ENCODE measurements at regions not wholly inside any gene's neighbourhood (a gene's known extent, or its start where the extent isn't known, plus 50 kb on each side); places are given as distances from the start of the nearest gene placed in this dataset.
"Not testable (repeated sequence)": the region's sequence is repeated elsewhere in the genome, so short reads cannot be mapped to it uniquely, and the experiment has no call there.

- H3K27me3 ChIP-seq (ENCODE audit: control insufficient read depth in 1 of 2, insufficient read depth in 1 of 2, low read length in 2 of 2) = no peaks in the 10 kb centered on the region
- H4K8ac ChIP-seq (ENCODE audit: low read length) = no peak overlapping the region
Measured at GRCh38 chr15:99818872-99819271, 85.6 kb upstream of the LYSMD4 start.

GRCh38 chr15:99816862-99817261, 83.6 kb upstream of the LYSMD4 start:
- H4K8ac ChIP-seq (ENCODE audit: low read length); H3K4me1 ChIP-seq (ENCODE audit: control insufficient read depth, insufficient read depth, low read depth, low read length); H3K23ac ChIP-seq (ENCODE audit: low read length in 2 of 2); H3K79me1 ChIP-seq (replicated peaks; ENCODE audit: low read length, poor library complexity, severe bottlenecking); H3K27ac ChIP-seq (ENCODE audit: low read length, poor library complexity, severe bottlenecking); H4K91ac ChIP-seq (ENCODE audit: low read length); H3K14ac ChIP-seq (ENCODE audit: low read length in 2 of 2); H2AFZ ChIP-seq (ENCODE audit: low read depth, low read length); H3K4ac ChIP-seq (ENCODE audit: low read depth in 1 of 2, low read length in 2 of 2); H3K4me2 ChIP-seq (ENCODE audit: low read length, poor library complexity, severe bottlenecking); DNase-seq; H3K9me3 ChIP-seq (ENCODE audit: control insufficient read depth, low read length); H3K27me3 ChIP-seq (ENCODE audit: control insufficient read depth in 1 of 2, insufficient read depth in 1 of 2, low read length in 2 of 2); H2BK12ac ChIP-seq (ENCODE audit: low read length in 2 of 2); H2BK120ac ChIP-seq (ENCODE audit: low read depth, low read length); H3K9ac ChIP-seq (ENCODE audit: low read length); H3K18ac ChIP-seq (ENCODE audit: low read depth in 1 of 2, low read length in 2 of 2); H2AK5ac ChIP-seq (ENCODE audit: low read length, severe bottlenecking); H2BK5ac ChIP-seq (ENCODE audit: low read depth, low read length, poor library complexity, severe bottlenecking); H2BK15ac ChIP-seq (ENCODE audit: low read depth, poor library complexity, severe bottlenecking); H3K4me3 ChIP-seq (ENCODE audit: insufficient read depth in 1 of 2, low read depth in 1 of 2, low read length in 2 of 2): not testable (repeated sequence)
- 98% methylated on average over 2 of the region's 2 CpGs for WGBS
- peaks cover 4 to 52% of the 10 kb centered on the region in 2 experiments for H3K36me3 ChIP-seq (ENCODE audit: control insufficient read depth in 1 of 2, insufficient read depth in 2 of 2, low read depth in 1 of 2, low read length in 2 of 2)

More at GRCh38 chr15:99818872-99819271, 85.6 kb upstream of the LYSMD4 start:
- no peak for DNase-seq
- Histone ChIP-seq H3K27ac (ENCODE audit: low read length, poor library complexity, severe bottlenecking) (no peak overlapping the region), H2BK15ac (ENCODE audit: low read depth, poor library complexity, severe bottlenecking) (no peak overlapping the region), H3K4ac (ENCODE audit: low read depth in 1 of 2, low read length in 2 of 2) (no peak overlapping the region), H3K9ac (ENCODE audit: low read length) (no peak overlapping the region), H4K91ac (ENCODE audit: low read length) (no peak overlapping the region), H3K9me3 (ENCODE audit: control insufficient read depth, low read length) (no peaks in the 10 kb centered on the region), H3K18ac (ENCODE audit: low read depth in 1 of 2, low read length in 2 of 2) (no peak overlapping the region), H2BK5ac (ENCODE audit: low read depth, low read length, poor library complexity, severe bottlenecking) (no peak overlapping the region), H3K4me2 (ENCODE audit: low read length, poor library complexity, severe bottlenecking) (no peak overlapping the region), H2BK120ac (ENCODE audit: low read depth, low read length) (no peak overlapping the region), H2BK12ac (ENCODE audit: low read length in 2 of 2) (no peak overlapping the region), H3K4me3 (ENCODE audit: insufficient read depth in 1 of 2, low read depth in 1 of 2, low read length in 2 of 2) (no peak overlapping the region), H3K14ac (ENCODE audit: low read length in 2 of 2) (no peak overlapping the region), H3K4me1 (ENCODE audit: control insufficient read depth, insufficient read depth, low read depth, low read length) (no peaks in the 10 kb centered on the region), H3K79me1 (replicated peaks; ENCODE audit: low read length, poor library complexity, severe bottlenecking) (peaks cover 4% of the 10 kb centered on the region), H3K36me3 (ENCODE audit: control insufficient read depth in 1 of 2, insufficient read depth in 2 of 2, low read depth in 1 of 2, low read length in 2 of 2) (peaks cover 0 to 46% of the 10 kb centered on the region in 2 experiments), H2AK5ac (ENCODE audit: low read length, severe bottlenecking) (no peak overlapping the region), H3K23ac (ENCODE audit: low read length in 2 of 2) (no peak overlapping the region), H2AFZ (ENCODE audit: low read depth, low read length) (no peak overlapping the region)
- 97% methylated on average over 2 of the region's 3 CpGs for WGBS

DNA sequence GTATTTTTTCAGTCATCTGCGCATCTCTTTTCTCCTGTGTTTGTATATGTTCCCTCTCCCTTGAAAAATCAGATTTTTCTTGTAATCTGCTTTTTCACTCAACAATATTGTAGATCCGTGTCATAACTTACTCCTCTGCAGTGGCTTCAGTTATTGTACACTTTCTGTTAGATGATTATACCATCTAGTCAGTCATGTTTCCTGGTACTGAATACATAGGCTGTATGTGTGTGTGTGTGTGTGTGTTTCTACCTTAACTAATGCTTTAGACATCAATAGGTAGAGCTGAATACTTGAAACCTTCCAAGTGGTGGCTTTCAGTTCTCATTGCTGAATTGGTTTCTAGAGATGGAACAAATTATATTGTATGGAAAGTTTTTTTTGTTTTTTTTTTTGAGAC, 77.4 kb upstream of the LYSMD4 start:
- not testable (repeated sequence) for H3K9me3 ChIP-seq (ENCODE audit: control insufficient read depth, low read length); H4K8ac ChIP-seq (ENCODE audit: low read length); H2AFZ ChIP-seq (ENCODE audit: low read depth, low read length); H2BK15ac ChIP-seq (ENCODE audit: low read depth, poor library complexity, severe bottlenecking); H2AK5ac ChIP-seq (ENCODE audit: low read length, severe bottlenecking); H3K27me3 ChIP-seq (ENCODE audit: control insufficient read depth in 1 of 2, insufficient read depth in 1 of 2, low read length in 2 of 2); H3K4me2 ChIP-seq (ENCODE audit: low read length, poor library complexity, severe bottlenecking); H3K4me3 ChIP-seq (ENCODE audit: insufficient read depth in 1 of 2, low read depth in 1 of 2, low read length in 2 of 2); H3K14ac ChIP-seq (ENCODE audit: low read length in 2 of 2); H3K27ac ChIP-seq (ENCODE audit: low read length, poor library complexity, severe bottlenecking); DNase-seq; H2BK12ac ChIP-seq (ENCODE audit: low read length in 2 of 2); H3K18ac ChIP-seq (ENCODE audit: low read depth in 1 of 2, low read length in 2 of 2); H2BK120ac ChIP-seq (ENCODE audit: low read depth, low read length); H2BK5ac ChIP-seq (ENCODE audit: low read depth, low read length, poor library complexity, severe bottlenecking); H3K4ac ChIP-seq (ENCODE audit: low read depth in 1 of 2, low read length in 2 of 2); H3K4me1 ChIP-seq (ENCODE audit: control insufficient read depth, insufficient read depth, low read depth, low read length); H3K79me1 ChIP-seq (replicated peaks; ENCODE audit: low read length, poor library complexity, severe bottlenecking); H3K23ac ChIP-seq (ENCODE audit: low read length in 2 of 2); H3K9ac ChIP-seq (ENCODE audit: low read length); H4K91ac ChIP-seq (ENCODE audit: low read length)
- whole genome bisulfite sequencing = 94% methylated on average over 1 of the region's 2 CpGs
- H3K36me3 ChIP-seq (ENCODE audit: control insufficient read depth in 1 of 2, insufficient read depth in 2 of 2, low read depth in 1 of 2, low read length in 2 of 2) = peaks cover 4 to 22% of the 10 kb centered on the region in 2 experiments

- not testable (repeated sequence) for H3K14ac ChIP-seq (ENCODE audit: low read length in 2 of 2); H3K4ac ChIP-seq (ENCODE audit: low read depth in 1 of 2, low read length in 2 of 2); H3K9me3 ChIP-seq (ENCODE audit: control insufficient read depth, low read length); H2BK5ac ChIP-seq (ENCODE audit: low read depth, low read length, poor library complexity, severe bottlenecking); H2BK12ac ChIP-seq (ENCODE audit: low read length in 2 of 2); H3K79me1 ChIP-seq (replicated peaks; ENCODE audit: low read length, poor library complexity, severe bottlenecking); H3K4me3 ChIP-seq (ENCODE audit: insufficient read depth in 1 of 2, low read depth in 1 of 2, low read length in 2 of 2); H3K9ac ChIP-seq (ENCODE audit: low read length); H2AFZ ChIP-seq (ENCODE audit: low read depth, low read length); DNase-seq; H3K27me3 ChIP-seq (ENCODE audit: control insufficient read depth in 1 of 2, insufficient read depth in 1 of 2, low read length in 2 of 2); H3K18ac ChIP-seq (ENCODE audit: low read depth in 1 of 2, low read length in 2 of 2); H3K4me1 ChIP-seq (ENCODE audit: control insufficient read depth, insufficient read depth, low read depth, low read length); H2AK5ac ChIP-seq (ENCODE audit: low read length, severe bottlenecking); H3K27ac ChIP-seq (ENCODE audit: low read length, poor library complexity, severe bottlenecking); H3K36me3 ChIP-seq (ENCODE audit: control insufficient read depth in 1 of 2, insufficient read depth in 2 of 2, low read depth in 1 of 2, low read length in 2 of 2); H2BK120ac ChIP-seq (ENCODE audit: low read depth, low read length); H3K23ac ChIP-seq (ENCODE audit: low read length in 2 of 2); H2BK15ac ChIP-seq (ENCODE audit: low read depth, poor library complexity, severe bottlenecking); H3K4me2 ChIP-seq (ENCODE audit: low read length, poor library complexity, severe bottlenecking); H4K8ac ChIP-seq (ENCODE audit: low read length); H4K91ac ChIP-seq (ENCODE audit: low read length)
- 93% methylated on average over 33 of the region's 33 CpGs for WGBS
Measured at GRCh38 chr15:99799854-99800250, 66.6 kb upstream of the LYSMD4 start.
